ENCODE measurements at regions not wholly inside any gene's neighbourhood (a gene's known extent, or its start where the extent isn't known, plus 50 kb on each side); places are given as distances from the start of the nearest gene placed in this dataset.

- DNase-seq = no peak
Measured at GRCh38 chr15:94770199-94770598, 538.8 kb downstream of the MCTP2 start.

GRCh38 chr15:94777037-94777436, 545.7 kb downstream of the MCTP2 start:
- DNase-seq = no peak

GRCh38 chr15:94778840-94779239, 547.5 kb downstream of the MCTP2 start:
- no peak for DNase-seq

GRCh38 chr15:94780166-94780565, 548.8 kb downstream of the MCTP2 start:
- no peak for DNase-seq

- no peak for DNase-seq
Measured at GRCh38 chr15:94785091-94785490, 553.7 kb downstream of the MCTP2 start.

GRCh38 chr15:94791008-94791407, 559.6 kb downstream of the MCTP2 start:
- DNase-seq = no peak

GRCh38 chr15:94791510-94791909, 560.1 kb downstream of the MCTP2 start:
- no peak for DNase-seq

GRCh38 chr15:94792196-94792595, 560.8 kb downstream of the MCTP2 start:
- DNase-seq = no peak

- DNase-seq = no peak
Measured at GRCh38 chr15:94793207-94793606, 561.8 kb downstream of the MCTP2 start.

- no peak for DNase-seq
Measured at GRCh38 chr15:94793641-94794040, 562.3 kb downstream of the MCTP2 start.

GRCh38 chr15:94804613-94805012, 573.3 kb downstream of the MCTP2 start:
- DNase-seq = no peak

GRCh38 chr15:94815110-94815731, 583.9 kb downstream of the MCTP2 start:
- no peak for DNase-seq

- DNase-seq = no peak
Measured at GRCh38 chr15:94815914-94816313, 584.6 kb downstream of the MCTP2 start.

- no peak for DNase-seq
Measured at GRCh38 chr15:94829887-94830884, 598.8 kb downstream of the MCTP2 start.

- no peak for DNase-seq
Measured at GRCh38 chr15:94834000-94834399, 602.6 kb downstream of the MCTP2 start.

- DNase-seq = no peak
Measured at GRCh38 chr15:94834494-94834893, 603.1 kb downstream of the MCTP2 start.

- no peak for DNase-seq
Measured at GRCh38 chr15:94838281-94838680, 606.9 kb downstream of the MCTP2 start.

- DNase-seq = no peak
Measured at GRCh38 chr15:94840794-94841783, 609.7 kb downstream of the MCTP2 start.

GRCh38 chr15:94843060-94843459, 611.7 kb downstream of the MCTP2 start:
- DNase-seq = no peak

- no peak for DNase-seq
Measured at GRCh38 chr15:94844198-94844537, 612.8 kb downstream of the MCTP2 start.

- DNase-seq = peak; percentile 84
Measured at GRCh38 chr15:94844538-94845389, 613.4 kb downstream of the MCTP2 start.

GRCh38 chr15:94845390-94845716, 614.0 kb downstream of the MCTP2 start:
- DNase-seq = no peak
